IMR-90 (cell line): ENCODE measurements at regions not wholly inside any gene's neighbourhood (a gene's known extent, or its start where the extent isn't known, plus 50 kb on each side); places are given as distances from the start of the nearest gene placed in this dataset.

Source experiments
- ATAC-seq: fragments of 200-7000 bp; cut with Tn5 transposase; 2 replicates; pipeline ENCODE4 v1.9.1; 2020; ENCODE audit warnings: low read depth, mild to moderate bottlenecking, moderate library complexity
- BruUV-seq: library from RNA; stranded (reverse); fragments of 400-500 nt; replicated peaks from 2 replicates; lab custom pipeline; 2021; lab: Mats Ljungman, UMichigan
- CTCF ChIA-PET: fragments of 300-600 bp; formaldehyde crosslinking; extraction: SDS; loops from one replicate; lab custom pipeline; 2021; ENCODE audit warnings: antibody characterized with exemption; lab: Yijun Ruan, JAX
- POLR2A ChIA-PET: fragments of 300-600 bp; sonication (Branson Sonifier 250); formaldehyde crosslinking; loops from one replicate; lab custom pipeline; 2022; ENCODE audit warnings: antibody characterized with exemption; ENCODE audit not compliant: unreplicated experiment; lab: Charles Lee
- DNase-seq: peaks from one replicate; pipeline ENCODE4 v3.0.0; 2013
- H2AFZ ChIP-seq: replicated peaks from 2 replicates; pipeline ENCODE3; 2013; ENCODE audit warnings: low read length, mild to moderate bottlenecking; ENCODE audit not compliant: poor library complexity
- H2AK5ac ChIP-seq: 2 replicates; pipeline ENCODE4 v1.6.1; 2013; ENCODE audit warnings: low read depth, low read length, inconsistent platforms
- H2AK9ac ChIP-seq: replicated peaks from 2 replicates; pipeline ENCODE3; 2013; ENCODE audit warnings: mild to moderate bottlenecking, low read depth, low read length, moderate library complexity; ENCODE audit not compliant: poor library complexity
- H2BK120ac ChIP-seq: 2 replicates; pipeline ENCODE4 v1.6.1; 2013; ENCODE audit warnings: low read depth, low read length, inconsistent platforms
- H2BK15ac ChIP-seq: 3 replicates; pipeline ENCODE4 v1.6.1; 2013; ENCODE audit warnings: low read depth, low read length, inconsistent platforms
- H2BK20ac ChIP-seq: 2 replicates; pipeline ENCODE4 v1.6.1; 2013; ENCODE audit warnings: low read depth, mild to moderate bottlenecking, inconsistent platforms, low read length, moderate library complexity
- H2BK5ac ChIP-seq: 2 replicates; pipeline ENCODE4 v1.6.1; 2013; ENCODE audit warnings: mild to moderate bottlenecking, low read depth, low read length, inconsistent platforms; ENCODE audit not compliant: poor library complexity, severe bottlenecking
- H3K14ac ChIP-seq: replicated peaks from 2 replicates; pipeline ENCODE4 v1.6.1; 2013; ENCODE audit warnings: low read depth, low read length, inconsistent platforms
- H3K18ac ChIP-seq: 2 replicates; pipeline ENCODE4 v1.6.1; 2013; ENCODE audit warnings: low read depth, low read length, control low read depth
- H3K23ac ChIP-seq: 2 replicates; pipeline ENCODE4 v1.6.1; 2013; ENCODE audit warnings: low read depth, low read length, inconsistent platforms
- H3K27ac ChIP-seq: 2 replicates; pipeline ENCODE4 v1.5.1; 2013; ENCODE audit warnings: mild to moderate bottlenecking, control low read depth, low read length; ENCODE audit not compliant: insufficient read depth
- H3K27me3 ChIP-seq: 2 replicates; pipeline ENCODE4 v1.6.1; 2013; ENCODE audit warnings: low read length; ENCODE audit not compliant: control insufficient read depth, insufficient read depth
- H3K36me3 ChIP-seq: 2 replicates; pipeline ENCODE4 v1.6.1; 2013; ENCODE audit warnings: low read length, mixed read lengths; ENCODE audit not compliant: control insufficient read depth, insufficient read depth
- H3K4ac ChIP-seq: 2 replicates; pipeline ENCODE4 v1.6.1; 2013; ENCODE audit warnings: low read depth, low read length, inconsistent platforms
- H3K4me1 ChIP-seq: 2 replicates; pipeline ENCODE4 v1.6.1; 2013; ENCODE audit warnings: low read length, mixed read lengths; ENCODE audit not compliant: control insufficient read depth, insufficient read depth
- H3K4me2 ChIP-seq: 2 replicates; pipeline ENCODE4 v1.6.1; 2013; ENCODE audit warnings: low read depth, mild to moderate bottlenecking, control low read depth, low read length, moderate library complexity
- H3K4me3 ChIP-seq: 2 replicates; pipeline ENCODE4 v1.5.1; 2013; ENCODE audit warnings: low read depth, mild to moderate bottlenecking, control low read depth, low read length, moderate library complexity; ENCODE audit not compliant: insufficient read depth
- H3K56ac ChIP-seq: 2 replicates; pipeline ENCODE4 v1.6.1; 2013; ENCODE audit warnings: low read length, inconsistent platforms; ENCODE audit not compliant: insufficient read depth; ENCODE audit errors: extremely low read depth
- H3K79me1 ChIP-seq, 2 experiments: 2 replicates each; pipeline ENCODE4 v1.6.1; 2013; ENCODE audit warnings: low read length in 2 of 2, inconsistent platforms in 1 of 2, low read depth in 1 of 2
- H3K9ac ChIP-seq: 2 replicates; pipeline ENCODE4 v1.6.1; 2013; ENCODE audit warnings: low read depth, low read length, control low read depth
- H3K9me1 ChIP-seq: 2 replicates; pipeline ENCODE4 v1.6.1; 2013; ENCODE audit warnings: low read length, inconsistent platforms; ENCODE audit not compliant: insufficient read depth
- H3K9me3 ChIP-seq: 2 replicates; pipeline ENCODE4 v1.6.1; 2013; ENCODE audit warnings: low read length; ENCODE audit not compliant: control insufficient read depth, insufficient read depth
- H4K20me1 ChIP-seq: 2 replicates; pipeline ENCODE4 v1.6.1; 2013; ENCODE audit warnings: low read length, inconsistent platforms; ENCODE audit not compliant: insufficient read depth
- H4K5ac ChIP-seq: 2 replicates; pipeline ENCODE4 v1.6.1; 2013; ENCODE audit warnings: mild to moderate bottlenecking, low read depth, low read length, control low read depth
- H4K8ac ChIP-seq, 2 experiments: 2 replicates each; pipeline ENCODE4 v1.6.1; 2013; ENCODE audit warnings: low read depth in 2 of 2, low read length in 2 of 2, control low read depth in 1 of 2, inconsistent platforms in 1 of 2
- H4K91ac ChIP-seq: 2 replicates; pipeline ENCODE4 v1.6.1; 2013; ENCODE audit warnings: low read depth, low read length, inconsistent platforms; ENCODE audit not compliant: insufficient read depth
- ELK1 ChIP-seq: fragments of 150-350 bp; IDR thresholded peaks from 2 replicates; pipeline ENCODE4 v1.6.1; 2016; ENCODE audit warnings: low read depth, mild to moderate bottlenecking, low read length, moderate library complexity, borderline replicate concordance
- MAZ ChIP-seq: IDR thresholded peaks from 2 replicates; pipeline ENCODE4 v1.6.1; 2012; ENCODE audit warnings: low read depth, mild to moderate bottlenecking, low read length, improper control_type of control experiment, moderate library complexity, borderline replicate concordance
- MXI1 ChIP-seq: IDR thresholded peaks from 2 replicates; pipeline ENCODE4 v1.6.1; 2012; ENCODE audit warnings: low read depth, mild to moderate bottlenecking, low read length, moderate library complexity, borderline replicate concordance
- NFE2L2 ChIP-seq: fragments of 150-350 bp; IDR thresholded peaks from 2 replicates; pipeline ENCODE4 v1.6.1; 2016; ENCODE audit warnings: low read depth, mild to moderate bottlenecking, low read length
- POLR2A ChIP-seq: IDR thresholded peaks from 2 replicates; pipeline ENCODE4 v1.6.1; 2012; ENCODE audit warnings: mild to moderate bottlenecking, low read depth, low read length
- SMC3 ChIP-seq: fragments of 150-350 bp; IDR thresholded peaks from 2 replicates; pipeline ENCODE4 v1.6.1; 2016; ENCODE audit warnings: low read depth, mild to moderate bottlenecking, antibody characterized with exemption, low read length, moderate library complexity
- WGBS, 2 experiments: methylation state at CpG; one replicate each; pipeline versions ENCODE4 v1.1.5 to v1.1.7; 2013; ENCODE audit warnings: missing lambda C conversion rate in 2 of 2; ENCODE audit not compliant: insufficient read length in 1 of 2; ENCODE audit errors: extremely low coverage in 2 of 2; 5-methylcytosine and 5-hydroxymethylcytosine counted together
- dilution Hi-C: fragments of 300-500 bp; cut with HindIII; formaldehyde crosslinking; loops from one replicate; pipeline ENCODE4 v1.14.3; 2018; ENCODE audit warnings: low sequenced_read_pairs; ENCODE audit not compliant: unreplicated experiment
- in situ Hi-C: fragments of 300-500 bp; cut with MboI; formaldehyde crosslinking; loops from 3 replicates; pipeline ENCODE4 v1.14.3; 2019; ENCODE audit warnings: low sequenced_read_pairs, inconsistent platforms, mixed read lengths
- intact Hi-C: fragments of 100-400 bp; cut with micrococcal nuclease; formaldehyde crosslinking; loops from 2 replicates; pipeline ENCODE4 v1.10.0; 2022

- TF ChIP-seq MXI1 (no peak), SMC3 (no peak)
These were observed 113.2 kb downstream of the CEBPB start (continued) for GRCh38 chr20:50303573-50304500.

- POLR2A ChIA-PET = interaction anchor here (0.9 to 2.1 kb wide), 2 partner anchors 12 to 19 kb away, joined by 3 to 10 read pairs; no protein-coding TSS in a partner anchor
- intact Hi-C loops = loop anchor here (2.0 kb wide), 1 partner anchor 18 kb away; no protein-coding TSS in a partner anchor
These were observed 113.8 kb downstream of the CEBPB start for GRCh38 chr20:50304501-50304856.

More at GRCh38 chr20:50304501-50304856, 113.8 kb downstream of the CEBPB start:
- in situ Hi-C loops (no loop called here), dilution Hi-C loops (no loop called here)
- Histone ChIP-seq H3K79me1 (peaks cover 0 to 47% of the 10 kb centered on the region in 2 experiments; a peak in 2 of 4 replicates), H3K56ac (peak overlapping the region; percentile 87), H3K36me3 (no peaks in the 10 kb centered on the region), H3K9me3 (no peaks in the 10 kb centered on the region), H3K9me1 (peaks cover 26% of the 10 kb centered on the region), H2AFZ (peak overlapping the region; percentile 66), H4K91ac (peak overlapping the region; percentile 100), H3K4me1 (peaks cover 50% of the 10 kb centered on the region), H4K20me1 (no peaks in the 10 kb centered on the region), H2BK120ac (peak overlapping the region; percentile 99), H2AK9ac (peak overlapping the region; percentile 94), H3K23ac (peak overlapping the region; percentile 89), H3K14ac (peak overlapping the region; percentile 96), H4K8ac (peak overlapping the region; percentile 90 to 94), H2BK5ac (peak overlapping the region; percentile 93), H3K18ac (peak overlapping the region; percentile 70), H3K4ac (peak overlapping the region; percentile 99), H3K4me2 (no peak overlapping the region), H3K27me3 (no peaks in the 10 kb centered on the region), H3K4me3 (no peak overlapping the region), H3K9ac (peak overlapping the region; percentile 54), H2AK5ac (peak overlapping the region; percentile 99), H3K27ac (peak overlapping the region; percentile 91), H2BK20ac (peak overlapping the region; percentile 99), H2BK15ac (peak overlapping the region; percentile 96), H4K5ac (peak overlapping the region; percentile 73)
- no TSS peak for BruUV-seq
- CTCF ChIA-PET = interaction anchor here (1.2 kb wide), 1 partner anchor 19 kb away, joined by 5 read pairs; no protein-coding TSS in a partner anchor
- ATAC-seq (peak; percentile 8), DNase-seq (peak; percentile 91)
- WGBS, 2 experiments = no CpG with 5 or more reads among the region's 10 CpGs
- 0 out of 2 replicates have a peak, but pooled peaks have one; percentile 17 for TF ChIP-seq SMC3
- peak; percentile 9; the same call in 1 of the 2 replicates for TF ChIP-seq POLR2A
- TF ChIP-seq MAZ = peak; percentile 85
- 0 out of 2 replicates have a peak, but pooled peaks have one; percentile 36 for TF ChIP-seq MXI1
- TF ChIP-seq ELK1 = no peak
- TF ChIP-seq NFE2L2 = peak; percentile 10; the same call in 1 of the 2 replicates
